Ascending aorta (tissue), 2 donors: ENCODE measurements at regions not wholly inside any gene's neighbourhood (a gene's known extent, or its start where the extent isn't known, plus 50 kb on each side); places are given as distances from the start of the nearest gene placed in this dataset.

Source experiments
- DNase-seq, 2 donors: peaks; one replicate each; pipeline ENCODE4 v3.0.0-alpha.2; 2019; ENCODE audit warnings: low spot score in 2 of 2
- H3K27ac ChIP-seq, 2 donors: fragments of 200-600 bp; sonication (generic); one replicate each; pipeline ENCODE4 v1.5.1; 2016 to 2017; ENCODE audit warnings: mild to moderate bottlenecking in 1 of 2
- H3K27me3 ChIP-seq: fragments of 200-600 bp; sonication (generic); one replicate; pipeline ENCODE4 v1.5.1; 2017
- H3K36me3 ChIP-seq, 2 donors: fragments of 200-600 bp; sonication (generic); one replicate each; pipeline ENCODE4 v1.5.1; 2016
- H3K4me1 ChIP-seq, 2 donors: fragments of 200-600 bp; sonication (generic); one replicate each; pipeline ENCODE4 v1.5.1; 2016 to 2017; ENCODE audit warnings: mild to moderate bottlenecking in 1 of 2
- H3K4me3 ChIP-seq, 2 donors: fragments of 200-600 bp; sonication (generic); one replicate each; pipeline ENCODE4 v1.5.1; 2016 to 2017; ENCODE audit warnings: mild to moderate bottlenecking in 1 of 2
- H3K9me3 ChIP-seq, 2 donors: fragments of 200-600 bp; sonication (generic); one replicate each; pipeline ENCODE4 v1.5.1; 2016
- CTCF ChIP-seq, 3 experiments: fragments of 200-600 bp in 2 of 3; fragments of 450-650 bp in 1 of 3; sonication (generic) in 2 of 3; IDR thresholded peaks; one replicate each; pipeline ENCODE4 v1.5.1; 2016 to 2019; ENCODE audit warnings: antibody characterized with exemption in 3 of 3, mild to moderate bottlenecking in 1 of 3, moderate library complexity in 1 of 3
- intact Hi-C: fragments of 100-400 bp; cut with DNase I; formaldehyde crosslinking; loops from one replicate; pipeline ENCODE4 v1.15.1; 2023

DNA sequence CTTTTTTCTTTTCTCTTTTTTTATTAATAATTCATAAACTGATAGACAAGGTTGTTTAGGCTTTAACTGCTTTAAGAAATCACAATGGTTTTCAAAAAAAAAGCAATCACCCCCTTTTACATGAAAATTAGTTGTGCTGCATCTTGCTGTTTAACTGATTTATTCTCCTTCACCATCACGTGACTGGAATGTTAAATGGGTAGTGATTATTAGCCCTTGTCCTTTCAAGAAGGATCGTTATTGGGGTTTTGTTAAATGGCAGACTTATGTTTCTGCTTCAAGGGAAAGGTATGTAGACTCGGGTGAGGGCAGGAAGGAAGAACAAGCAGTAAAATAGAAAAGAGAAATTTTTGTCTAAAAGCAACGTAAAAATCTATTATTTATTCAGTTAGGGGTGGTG is 175.6 kb upstream of the TLE4 start:
- no peaks in the 10 kb centered on the region for H3K27me3 ChIP-seq
- no peaks in the 10 kb centered on the region for H3K36me3 ChIP-seq
- no peak overlapping the region for H3K4me3 ChIP-seq
- H3K27ac ChIP-seq = no peak overlapping the region
- no peak for TF ChIP-seq CTCF (IDR thresholded peaks at IDR 0.05)
- intact Hi-C loops = no loop called here
- DNase-seq = no peak
- no peaks in the 10 kb centered on the region for H3K4me1 ChIP-seq
- no peaks in the 10 kb centered on the region for H3K9me3 ChIP-seq

GRCh38 chr9:79403495-79403894 is 168.3 kb upstream of the TLE4 start:
- Histone ChIP-seq H3K9me3 (no peaks in the 10 kb centered on the region), H3K4me3 (no peak overlapping the region), H3K27ac (no peak overlapping the region), H3K36me3 (no peaks in the 10 kb centered on the region), H3K27me3 (no peaks in the 10 kb centered on the region), H3K4me1 (no peaks in the 10 kb centered on the region)
- no peak for DNase-seq
- TF ChIP-seq CTCF (IDR thresholded peaks at IDR 0.05) = no peak
- intact Hi-C loops = no loop called here

- Histone ChIP-seq H3K4me3 (no peak overlapping the region), H3K27ac (no peak overlapping the region), H3K36me3 (no peaks in the 10 kb centered on the region), H3K9me3 (no peaks in the 10 kb centered on the region), H3K27me3 (no peaks in the 10 kb centered on the region), H3K4me1 (no peaks in the 10 kb centered on the region)
- TF ChIP-seq CTCF (IDR thresholded peaks at IDR 0.05) = no peak
- intact Hi-C loops = no loop called here
- DNase-seq = no peak
Observed at GRCh38 chr9:79408200-79408599, 163.6 kb upstream of the TLE4 start.

DNA sequence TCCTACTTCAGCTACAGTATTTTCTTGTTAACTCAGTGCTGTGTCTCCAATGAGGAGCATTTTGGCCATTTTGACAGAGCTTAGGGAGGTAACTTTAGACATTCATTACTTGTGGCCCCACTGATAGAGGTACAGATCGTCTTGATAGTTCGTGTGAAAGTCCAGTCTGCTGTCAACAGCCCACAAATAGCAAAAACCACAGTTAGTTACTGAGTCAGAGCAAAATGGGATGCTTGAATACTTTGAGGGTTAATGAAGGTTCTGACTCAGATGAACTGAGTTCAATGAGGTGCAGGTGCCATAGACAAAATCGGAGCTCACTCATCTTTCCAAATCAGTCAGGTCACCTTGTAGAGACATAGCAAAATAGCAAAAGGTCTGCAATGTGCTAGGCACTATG is 163.1 kb upstream of the TLE4 start:
- DNase-seq = no peak
- no peak overlapping the region for H3K27ac ChIP-seq
- H3K4me1 ChIP-seq = no peaks in the 10 kb centered on the region
- no peak for TF ChIP-seq CTCF (IDR thresholded peaks at IDR 0.05)
- no peaks in the 10 kb centered on the region for H3K9me3 ChIP-seq
- intact Hi-C loops = no loop called here
- H3K27me3 ChIP-seq = no peaks in the 10 kb centered on the region
- H3K36me3 ChIP-seq = no peaks in the 10 kb centered on the region
- no peak overlapping the region for H3K4me3 ChIP-seq

DNA sequence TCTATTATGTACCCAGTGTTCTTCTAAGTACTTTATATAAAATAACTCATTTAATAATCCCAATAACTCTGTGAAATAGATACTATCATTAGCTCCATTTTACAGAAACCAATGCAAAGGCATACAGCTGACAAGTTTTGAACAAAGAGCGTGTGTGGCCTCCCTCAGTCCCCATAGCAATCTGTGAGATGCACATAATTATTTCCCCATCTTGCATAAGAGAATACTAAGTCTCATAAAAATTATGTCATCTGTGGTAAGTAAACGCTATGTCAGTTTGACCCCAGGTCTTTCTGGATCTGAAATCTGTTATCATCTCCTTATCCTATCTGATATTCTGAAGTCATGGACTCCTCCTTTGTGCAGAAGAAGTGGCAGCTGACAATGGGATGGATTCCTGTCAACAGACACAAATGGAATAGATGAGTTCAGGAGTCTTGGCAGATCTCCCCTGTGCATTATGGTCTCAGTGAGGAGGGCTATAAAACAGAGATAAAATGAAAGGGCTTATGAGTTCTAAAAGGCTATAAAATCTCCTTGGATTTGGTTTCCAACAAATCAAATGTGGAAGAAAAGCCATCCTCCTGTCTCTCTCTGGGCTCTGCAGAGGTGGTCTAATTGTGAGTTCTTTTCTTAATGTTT is 162.5 kb upstream of the TLE4 start:
- DNase-seq = no peak
- H3K27me3 ChIP-seq = no peaks in the 10 kb centered on the region
- no peaks in the 10 kb centered on the region for H3K4me1 ChIP-seq
- H3K9me3 ChIP-seq = no peaks in the 10 kb centered on the region
- no peaks in the 10 kb centered on the region for H3K36me3 ChIP-seq
- intact Hi-C loops = no loop called here
- H3K27ac ChIP-seq = no peak overlapping the region
- TF ChIP-seq CTCF (IDR thresholded peaks at IDR 0.05) = no peak
- H3K4me3 ChIP-seq = no peak overlapping the region

- intact Hi-C loops = no loop called here
- Histone ChIP-seq H3K9me3 (no peaks in the 10 kb centered on the region), H3K27me3 (no peaks in the 10 kb centered on the region), H3K27ac (no peak overlapping the region), H3K36me3 (no peaks in the 10 kb centered on the region), H3K4me1 (no peaks in the 10 kb centered on the region), H3K4me3 (no peak overlapping the region)
- DNase-seq = no peak
- no peak for TF ChIP-seq CTCF (IDR thresholded peaks at IDR 0.05)
Observed at GRCh38 chr9:79425840-79426239, 145.9 kb upstream of the TLE4 start.
